ENCODE measurements at regions not wholly inside any gene's neighbourhood (a gene's known extent, or its start where the extent isn't known, plus 50 kb on each side); places are given as distances from the start of the nearest gene placed in this dataset.

DNA sequence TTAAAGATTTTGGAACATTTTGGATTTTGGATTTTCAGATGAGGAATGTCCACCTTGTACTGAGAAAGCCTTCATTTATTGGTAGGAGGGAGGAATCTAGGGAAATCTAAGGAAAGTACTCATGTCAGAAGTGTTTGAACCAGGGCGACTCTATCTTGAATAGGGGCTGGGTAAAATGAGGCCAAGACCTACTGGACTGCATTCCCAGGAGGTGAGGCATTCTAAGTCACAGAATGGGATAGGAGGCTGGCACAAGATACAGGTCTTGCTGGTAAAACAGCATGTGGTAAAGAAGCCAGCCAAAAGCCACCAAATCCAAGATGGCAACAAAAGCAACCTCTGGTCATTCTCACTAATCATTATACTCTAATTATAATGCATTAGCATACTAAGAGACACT, 118.9 kb downstream of the MXRA5 start:
- no peaks in the 10 kb centered on the region for H3K36me3 Mint-ChIP-seq (ENCODE audit: low read depth, unreplicated experiment)
- no peaks in the 10 kb centered on the region for H4K20me1 ChIP-seq (ENCODE audit: insufficient read depth, low read length)
- no peak for DNase-seq (ENCODE audit: low read depth)

DNA sequence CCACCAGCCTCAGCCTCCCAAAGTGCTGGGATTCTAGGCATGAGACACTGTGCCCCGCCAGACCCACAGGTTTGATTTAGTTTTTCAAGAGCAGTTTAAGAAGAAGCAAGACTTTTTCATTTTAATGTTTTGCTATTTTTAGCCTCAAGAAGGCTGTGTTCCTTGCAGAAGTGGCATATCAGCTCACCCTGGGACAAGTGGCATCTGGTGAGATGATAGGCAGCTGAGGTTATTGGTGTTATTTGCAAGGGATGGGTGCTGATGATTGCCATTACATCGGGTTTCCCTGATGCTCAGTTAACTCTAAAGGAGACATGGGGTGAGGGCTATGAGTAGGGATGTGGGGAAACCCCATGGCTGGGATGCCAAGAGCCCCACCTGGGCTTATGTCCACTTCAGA, 120.4 kb downstream of the MXRA5 start:
- no peak overlapping the region for H2AFZ ChIP-seq (ENCODE audit: low read depth, low read length)
- H3K27ac Mint-ChIP-seq (ENCODE audit: unreplicated experiment), result no peak overlapping the region
- FAIRE-seq (peak; percentile 86), DNase-seq (ENCODE audit: low read depth) (no peak)
- no peak overlapping the region for H3K9ac ChIP-seq (ENCODE audit: low read length)
- no peaks in the 10 kb centered on the region for H3K79me2 ChIP-seq (ENCODE audit: insufficient read depth, low read length)
- no peaks in the 10 kb centered on the region for H3K9me3 Mint-ChIP-seq (ENCODE audit: unreplicated experiment)
- no peak overlapping the region for H3K4me2 ChIP-seq (ENCODE audit: low read length)
- H3K4me1 Mint-ChIP-seq (ENCODE audit: low read depth, unreplicated experiment), result no peaks in the 10 kb centered on the region
- H3K27me3 Mint-ChIP-seq (ENCODE audit: low read depth, unreplicated experiment), result no peaks in the 10 kb centered on the region
- TF ChIP-seq, protein P1, sequence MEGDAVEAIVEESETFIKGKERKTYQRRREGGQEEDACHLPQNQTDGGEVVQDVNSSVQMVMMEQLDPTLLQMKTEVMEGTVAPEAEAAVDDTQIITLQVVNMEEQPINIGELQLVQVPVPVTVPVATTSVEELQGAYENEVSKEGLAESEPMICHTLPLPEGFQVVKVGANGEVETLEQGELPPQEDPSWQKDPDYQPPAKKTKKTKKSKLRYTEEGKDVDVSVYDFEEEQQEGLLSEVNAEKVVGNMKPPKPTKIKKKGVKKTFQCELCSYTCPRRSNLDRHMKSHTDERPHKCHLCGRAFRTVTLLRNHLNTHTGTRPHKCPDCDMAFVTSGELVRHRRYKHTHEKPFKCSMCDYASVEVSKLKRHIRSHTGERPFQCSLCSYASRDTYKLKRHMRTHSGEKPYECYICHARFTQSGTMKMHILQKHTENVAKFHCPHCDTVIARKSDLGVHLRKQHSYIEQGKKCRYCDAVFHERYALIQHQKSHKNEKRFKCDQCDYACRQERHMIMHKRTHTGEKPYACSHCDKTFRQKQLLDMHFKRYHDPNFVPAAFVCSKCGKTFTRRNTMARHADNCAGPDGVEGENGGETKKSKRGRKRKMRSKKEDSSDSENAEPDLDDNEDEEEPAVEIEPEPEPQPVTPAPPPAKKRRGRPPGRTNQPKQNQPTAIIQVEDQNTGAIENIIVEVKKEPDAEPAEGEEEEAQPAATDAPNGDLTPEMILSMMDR (IDR thresholded peaks at IDR 0.05; ENCODE audit: insufficient read depth, low read depth, low read length), result no peak
- no peak for TF ChIP-seq EZH2 (IDR thresholded peaks at IDR 0.05; ENCODE audit: insufficient read depth, low read length)
- no peaks in the 10 kb centered on the region for H3K27me3 ChIP-seq (ENCODE audit: insufficient read depth, low read length)
- H3K27ac ChIP-seq (ENCODE audit: low read depth, low read length), result no peak overlapping the region
- H3K4me3 Mint-ChIP-seq (ENCODE audit: unreplicated experiment), result no peak overlapping the region
- no peaks in the 10 kb centered on the region for H3K36me3 Mint-ChIP-seq (ENCODE audit: low read depth, unreplicated experiment)
- no peaks in the 10 kb centered on the region for H3K4me1 ChIP-seq (ENCODE audit: insufficient read depth, low read length)
- H3K4me3 ChIP-seq (ENCODE audit: insufficient read depth, low read depth, low read length), result no peak overlapping the region
- H4K20me1 ChIP-seq (ENCODE audit: insufficient read depth, low read length), result no peaks in the 10 kb centered on the region
- H3K36me3 ChIP-seq (ENCODE audit: insufficient read depth, low read length), result no peaks in the 10 kb centered on the region
- no peaks in the 10 kb centered on the region for H3K9me3 ChIP-seq (ENCODE audit: insufficient read depth, low read depth, low read length)

More for the DNA sequence above, 118.9 kb downstream of the MXRA5 start:
- Histone ChIP-seq H3K36me3 (ENCODE audit: insufficient read depth, low read length) (no peaks in the 10 kb centered on the region), H3K9ac (ENCODE audit: low read length) (no peak overlapping the region), H3K4me1 (ENCODE audit: insufficient read depth, low read length) (peaks cover 4% of the 10 kb centered on the region), H3K4me3 (ENCODE audit: insufficient read depth, low read depth, low read length) (no peak overlapping the region), H3K9me3 (ENCODE audit: insufficient read depth, low read depth, low read length) (no peaks in the 10 kb centered on the region), H3K27me3 (ENCODE audit: insufficient read depth, low read length) (no peaks in the 10 kb centered on the region), H2AFZ (ENCODE audit: low read depth, low read length) (no peak overlapping the region), H3K79me2 (ENCODE audit: insufficient read depth, low read length) (no peaks in the 10 kb centered on the region), H3K4me2 (ENCODE audit: low read length) (no peak overlapping the region), H3K27ac (ENCODE audit: low read depth, low read length) (no peak overlapping the region)
- H3K27ac Mint-ChIP-seq (ENCODE audit: unreplicated experiment), result no peak overlapping the region
- no peak for FAIRE-seq
- no peaks in the 10 kb centered on the region for H3K9me3 Mint-ChIP-seq (ENCODE audit: unreplicated experiment)
- H3K4me1 Mint-ChIP-seq (ENCODE audit: low read depth, unreplicated experiment), result no peaks in the 10 kb centered on the region
- no peak for TF ChIP-seq EZH2 (IDR thresholded peaks at IDR 0.05; ENCODE audit: insufficient read depth, low read length)
- TF ChIP-seq, protein P1 (IDR thresholded peaks at IDR 0.05; ENCODE audit: insufficient read depth, low read depth, low read length), result no peak
- no peak overlapping the region for H3K4me3 Mint-ChIP-seq (ENCODE audit: unreplicated experiment)
- H3K27me3 Mint-ChIP-seq (ENCODE audit: low read depth, unreplicated experiment), result no peaks in the 10 kb centered on the region

DNA sequence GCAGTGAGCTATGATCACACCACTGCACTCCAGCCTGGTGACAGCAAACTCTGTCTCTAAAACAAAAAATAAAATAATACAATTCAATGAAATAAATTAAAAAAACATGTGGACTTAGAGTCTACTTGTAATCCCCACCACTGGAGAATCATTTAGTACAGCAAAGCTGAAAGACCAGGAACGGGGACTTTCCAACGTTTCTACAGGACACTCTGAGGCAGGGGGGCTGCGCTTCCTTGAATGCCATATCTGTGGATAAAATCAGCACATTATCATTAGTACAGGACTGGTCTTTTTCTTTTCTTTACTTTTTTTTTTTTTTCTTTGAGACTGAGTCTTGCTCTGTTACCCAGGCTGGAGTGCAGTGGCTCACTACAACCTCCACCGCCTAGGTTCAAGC, 124.8 kb downstream of the MXRA5 start:
- DNase-seq (ENCODE audit: low read depth) (no peak), FAIRE-seq (no peak)
- Mint-ChIP-seq H3K27ac (ENCODE audit: unreplicated experiment) (no peak overlapping the region), H3K9me3 (ENCODE audit: unreplicated experiment) (no peaks in the 10 kb centered on the region), H3K27me3 (ENCODE audit: low read depth, unreplicated experiment) (peaks cover 2% of the 10 kb centered on the region), H3K36me3 (ENCODE audit: low read depth, unreplicated experiment) (no peaks in the 10 kb centered on the region), H3K4me3 (ENCODE audit: unreplicated experiment) (no peak overlapping the region), H3K4me1 (ENCODE audit: low read depth, unreplicated experiment) (no peaks in the 10 kb centered on the region)
- no peak overlapping the region for H3K4me2 ChIP-seq (ENCODE audit: low read length)
- H3K9ac ChIP-seq (ENCODE audit: low read length), result no peak overlapping the region
- no peaks in the 10 kb centered on the region for H3K9me3 ChIP-seq (ENCODE audit: insufficient read depth, low read depth, low read length)
- no peaks in the 10 kb centered on the region for H3K79me2 ChIP-seq (ENCODE audit: insufficient read depth, low read length)
- no peak overlapping the region for H2AFZ ChIP-seq (ENCODE audit: low read depth, low read length)
- no peak overlapping the region for H3K4me3 ChIP-seq (ENCODE audit: insufficient read depth, low read depth, low read length)
- no peaks in the 10 kb centered on the region for H3K4me1 ChIP-seq (ENCODE audit: insufficient read depth, low read length)
- H3K27me3 ChIP-seq (ENCODE audit: insufficient read depth, low read length), result no peaks in the 10 kb centered on the region
- TF ChIP-seq, protein P1 (IDR thresholded peaks at IDR 0.05; ENCODE audit: insufficient read depth, low read depth, low read length), result no peak
- no peak for TF ChIP-seq EZH2 (IDR thresholded peaks at IDR 0.05; ENCODE audit: insufficient read depth, low read length)
- H3K36me3 ChIP-seq (ENCODE audit: insufficient read depth, low read length), result no peaks in the 10 kb centered on the region
- no peaks in the 10 kb centered on the region for H4K20me1 ChIP-seq (ENCODE audit: insufficient read depth, low read length)
- H3K27ac ChIP-seq (ENCODE audit: low read depth, low read length), result no peak overlapping the region

Data from astrocyte (in vitro differentiated cells and primary cell).